H9 (cell line): ENCODE measurements at regions not wholly inside any gene's neighbourhood (a gene's known extent, or its start where the extent isn't known, plus 50 kb on each side); places are given as distances from the start of the nearest gene placed in this dataset.

Experiments
- DNase-seq: peaks from one replicate; pipeline ENCODE4 v3.0.0-alpha.2; 2017
- H2AFZ ChIP-seq: one replicate; pipeline ENCODE4 v1.6.1; 2013; ENCODE audit warnings: mild to moderate bottlenecking, low read length, control low read depth, moderate library complexity
- H2AK5ac ChIP-seq: 2 replicates; pipeline ENCODE4 v1.6.1; 2013; ENCODE audit warnings: low read length, control low read depth, mixed read lengths; ENCODE audit not compliant: insufficient read length
- H2BK120ac ChIP-seq: one replicate; pipeline ENCODE4 v1.6.1; 2013; ENCODE audit warnings: low read depth, mild to moderate bottlenecking, low read length, control low read depth, inconsistent platforms; ENCODE audit not compliant: poor library complexity, severe bottlenecking
- H2BK12ac ChIP-seq: 2 replicates; pipeline ENCODE4 v1.6.1; 2013; ENCODE audit warnings: low read length, control low read depth, mixed read lengths, low read depth; ENCODE audit not compliant: insufficient read length
- H2BK15ac ChIP-seq: 2 replicates; pipeline ENCODE4 v1.6.1; 2013; ENCODE audit warnings: low read depth, low read length, control low read depth
- H2BK20ac ChIP-seq: one replicate; pipeline ENCODE4 v1.6.1; 2013; ENCODE audit warnings: low read depth, mild to moderate bottlenecking, low read length, control low read depth, inconsistent platforms; ENCODE audit not compliant: poor library complexity, severe bottlenecking
- H2BK5ac ChIP-seq: 2 replicates; pipeline ENCODE4 v1.6.1; 2013; ENCODE audit warnings: low read length, control low read depth, mixed read lengths; ENCODE audit not compliant: insufficient read length
- H3K14ac ChIP-seq: 2 replicates; pipeline ENCODE4 v1.6.1; 2013; ENCODE audit warnings: low read length, control low read depth; ENCODE audit not compliant: insufficient read depth
- H3K18ac ChIP-seq: 2 replicates; pipeline ENCODE4 v1.6.1; 2013; ENCODE audit warnings: low read depth, mild to moderate bottlenecking, mixed read lengths, low read length, control low read depth; ENCODE audit not compliant: insufficient read length
- H3K23ac ChIP-seq: 2 replicates; pipeline ENCODE4 v1.6.1; 2013; ENCODE audit warnings: low read length, control low read depth, mixed read lengths, low read depth; ENCODE audit not compliant: insufficient read length
- H3K23me2 ChIP-seq: 2 replicates; pipeline ENCODE4 v1.6.1; 2013; ENCODE audit warnings: low read depth, mild to moderate bottlenecking, mixed read lengths, low read length, control low read depth; ENCODE audit not compliant: insufficient read length, poor library complexity, severe bottlenecking
- H3K27ac ChIP-seq: 2 replicates; pipeline ENCODE4 v1.5.1; 2013; ENCODE audit warnings: low read length, control low read depth, mixed read lengths, low read depth; ENCODE audit not compliant: insufficient read length
- H3K27me3 ChIP-seq: 2 replicates; pipeline ENCODE4 v1.6.1; 2013; ENCODE audit warnings: low read length, control low read depth, inconsistent platforms; ENCODE audit not compliant: insufficient read depth
- H3K4ac ChIP-seq: 2 replicates; pipeline ENCODE4 v1.6.1; 2013; ENCODE audit warnings: low read depth, mild to moderate bottlenecking, control low read depth, inconsistent platforms, low read length, moderate library complexity
- H3K4me1 ChIP-seq: 2 replicates; pipeline ENCODE4 v1.6.1; 2013; ENCODE audit warnings: low read length, control low read depth, inconsistent platforms; ENCODE audit not compliant: insufficient read depth
- H3K4me2 ChIP-seq: 2 replicates; pipeline ENCODE4 v1.6.1; 2013; ENCODE audit warnings: low read length, control low read depth, mixed read lengths; ENCODE audit not compliant: insufficient read length, insufficient read depth
- H3K56ac ChIP-seq: 2 replicates; pipeline ENCODE4 v1.6.1; 2013; ENCODE audit warnings: low read depth, mild to moderate bottlenecking, mixed read lengths, low read length, control low read depth; ENCODE audit not compliant: insufficient read length
- H3K79me1 ChIP-seq: 2 replicates; pipeline ENCODE4 v1.6.1; 2013; ENCODE audit warnings: low read depth, mild to moderate bottlenecking, moderate library complexity, low read length, control low read depth, inconsistent platforms; ENCODE audit not compliant: insufficient read depth, poor library complexity, severe bottlenecking
- H3K79me2 ChIP-seq: 2 replicates; pipeline ENCODE4 v1.6.1; 2013; ENCODE audit warnings: low read length, control low read depth, inconsistent platforms; ENCODE audit not compliant: insufficient read depth
- H3K9ac ChIP-seq: 2 replicates; pipeline ENCODE4 v1.6.1; 2013; ENCODE audit warnings: low read length, control low read depth, mixed read lengths; ENCODE audit not compliant: insufficient read length; ENCODE audit errors: extremely low read depth
- H3K9me3 ChIP-seq: one replicate; pipeline ENCODE4 v1.6.1; 2013; ENCODE audit warnings: low read depth, low read length, inconsistent platforms; ENCODE audit not compliant: control insufficient read depth
- H3T11ph ChIP-seq: one replicate; pipeline ENCODE4 v1.6.1; 2013; ENCODE audit warnings: mild to moderate bottlenecking, low read length, control low read depth, inconsistent platforms
- H4K20me1 ChIP-seq: one replicate; pipeline ENCODE4 v1.6.1; 2013; ENCODE audit not compliant: control insufficient read depth, insufficient read length, insufficient read depth
- H4K5ac ChIP-seq: 2 replicates; pipeline ENCODE4 v1.6.1; 2013; ENCODE audit warnings: low read depth, mild to moderate bottlenecking, mixed read lengths, low read length, control low read depth; ENCODE audit not compliant: insufficient read length
- H4K8ac ChIP-seq: replicated peaks from 2 replicates; pipeline ENCODE4 v1.6.1; 2013; ENCODE audit warnings: low read length, control low read depth, mixed read lengths, low read depth; ENCODE audit not compliant: insufficient read length
- H4K91ac ChIP-seq: 2 replicates; pipeline ENCODE4 v1.6.1; 2013; ENCODE audit warnings: low read depth, mild to moderate bottlenecking, moderate library complexity, mixed read lengths, low read length, control low read depth; ENCODE audit not compliant: insufficient read length
- H3K27ac Mint-ChIP-seq, 3 experiments: 2 replicates in 2 of 3; 3 replicates in 1 of 3; pipeline ENCODE4 v1.8.0; 2020 to 2021; ENCODE audit warnings: mixed read lengths in 3 of 3, mild to moderate bottlenecking in 1 of 3, moderate library complexity in 1 of 3
- H3K27me3 Mint-ChIP-seq: 2 replicates; pipeline ENCODE4 v1.8.0; 2021; ENCODE audit warnings: low read depth, mild to moderate bottlenecking, moderate library complexity, mixed read lengths
- H3K36me3 Mint-ChIP-seq, 3 experiments: 2 replicates in 2 of 3; 3 replicates in 1 of 3; pipeline ENCODE4 v1.8.0; 2020 to 2021; ENCODE audit warnings: low read depth in 3 of 3, mixed read lengths in 3 of 3; ENCODE audit not compliant: insufficient read depth in 1 of 3
- H3K4me1 Mint-ChIP-seq, 2 experiments: 2 replicates each; pipeline ENCODE4 v1.8.0; 2020; ENCODE audit warnings: mixed read lengths in 2 of 2
- H3K4me3 Mint-ChIP-seq, 2 experiments: 2 replicates in 1 of 2; 3 replicates in 1 of 2; pipeline ENCODE4 v1.8.0; 2020 to 2021; ENCODE audit warnings: mild to moderate bottlenecking in 2 of 2, mixed read lengths in 2 of 2, moderate library complexity in 1 of 2
- H3K9me3 Mint-ChIP-seq, 2 experiments: 2 replicates in 1 of 2; 3 replicates in 1 of 2; pipeline ENCODE4 v1.8.0; 2020; ENCODE audit warnings: mild to moderate bottlenecking in 2 of 2, mixed read lengths in 2 of 2, moderate library complexity in 1 of 2
- CTCF ChIP-seq: fragments of 200-600 bp; sonication (generic); conservative IDR thresholded peaks from 3 replicates; pipeline ENCODE4 v1.8.0; 2021; ENCODE audit warnings: antibody characterized with exemption, mild to moderate bottlenecking
- WGBS: extraction: QIAGEN DNeasy Blood & Tissue Kit; methylation state at CpG from one replicate; pipeline ENCODE4 v1.1.7; 2013; ENCODE audit warnings: missing lambda C conversion rate, low lambda C conversion rate, mixed read lengths; ENCODE audit not compliant: insufficient read length; ENCODE audit errors: extremely low coverage; 5-methylcytosine and 5-hydroxymethylcytosine counted together

GRCh38 chr6:170053966-170054661, 236.8 kb downstream of the DLL1 start:
- Histone ChIP-seq H4K8ac (no peak overlapping the region), H3K27ac (no peak overlapping the region), H3K9ac (no peak overlapping the region), H2AFZ (no peak overlapping the region), H3K18ac (peak overlapping the region; percentile 7), H4K91ac (no peak overlapping the region), H3K14ac (no peak overlapping the region; the same call in 1 of the 2 replicates), H3K4me1 (no peaks in the 10 kb centered on the region), H3K23ac (no peak overlapping the region), H2BK20ac (no peak overlapping the region), H4K20me1 (no peaks in the 10 kb centered on the region), H3K56ac (no peak overlapping the region), H4K5ac (no peak overlapping the region), H2BK12ac (no peak overlapping the region), H2AK5ac (no peak overlapping the region), H3K4me2 (no peak overlapping the region), H2BK15ac (no peak overlapping the region), H3K79me1 (no peaks in the 10 kb centered on the region), H3K23me2 (peaks cover 3% of the 10 kb centered on the region), H3T11ph (no peak overlapping the region), H2BK5ac (no peak overlapping the region), H3K9me3 (no peaks in the 10 kb centered on the region), H3K79me2 (no peaks in the 10 kb centered on the region), H2BK120ac (no peak overlapping the region), H3K27me3 (no peaks in the 10 kb centered on the region), H3K4ac (no peak overlapping the region)
- Mint-ChIP-seq H3K36me3 (peaks cover 7 to 15% (median 8%) of the 10 kb centered on the region in 3 experiments), H3K27ac (peak overlapping the region in 1 of 3 experiments; percentile 48; a peak in 1 of 7 replicates), H3K27me3 (peaks cover 11% of the 10 kb centered on the region), H3K9me3 (peaks cover 9 to 18% of the 10 kb centered on the region in 2 experiments), H3K4me1 (peaks cover 5% of the 10 kb centered on the region in 2 experiments; a peak in 2 of 4 replicates), H3K4me3 (no peak overlapping the region)
- no peak for TF ChIP-seq CTCF
- no CpG with 5 or more reads among the region's 18 CpGs for WGBS
- DNase-seq = no peak
